NCI-H748 treated with DMSO at 0.1 percent for 48 hours (cell line): ENCODE measurements at regions not wholly inside any gene's neighbourhood (a gene's known extent, or its start where the extent isn't known, plus 50 kb on each side); places are given as distances from the start of the nearest gene placed in this dataset.
A peak's percentile ranks its signal among the peaks of the same experiment; 100 is the strongest.

Source experiments
- DNase-seq: peaks from one replicate; lab custom pipeline; 2025; lab: John Stamatoyannopoulos, UW

- no peak for DNase-seq
Measured at GRCh38 chr2:16119741-16120140, 179.4 kb downstream of the MYCN start.

GRCh38 chr2:16118611-16119590, 178.6 kb downstream of the MYCN start:
- DNase-seq = no peak

- no peak for DNase-seq
Measured at GRCh38 chr2:16117791-16118610, 177.7 kb downstream of the MYCN start.

DNA sequence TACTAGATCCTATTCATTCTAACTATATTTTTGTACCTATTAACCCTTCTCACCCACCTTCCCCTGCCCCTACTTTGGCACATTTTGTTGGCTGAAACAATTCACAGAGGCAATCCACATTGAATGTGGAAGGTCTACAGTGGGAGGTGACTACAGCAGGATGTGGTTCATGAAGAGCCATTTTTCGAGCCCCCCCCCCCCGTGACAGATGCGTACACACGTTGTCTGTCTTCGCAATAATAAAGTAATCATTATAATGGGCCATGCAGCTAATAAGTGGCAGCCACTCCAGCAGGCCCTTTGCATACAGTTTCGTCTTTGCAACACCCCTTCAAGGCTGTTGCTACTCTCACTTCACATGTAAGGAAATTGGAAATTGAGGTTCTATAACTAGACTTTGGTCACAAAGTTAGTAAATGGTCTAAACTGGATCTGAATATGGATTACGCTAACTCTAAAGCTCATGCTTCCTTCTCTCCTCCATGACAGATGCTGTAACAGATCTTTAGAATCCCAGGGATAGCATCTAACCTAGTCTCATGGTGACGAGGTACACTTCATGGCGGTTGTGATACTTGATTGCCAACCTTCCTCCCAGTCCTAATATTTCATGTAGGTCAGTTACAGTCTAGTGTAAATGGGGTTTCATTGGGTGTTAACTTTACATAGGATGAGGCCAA, 176.8 kb downstream of the MYCN start:
- DNase-seq = no peak

DNA sequence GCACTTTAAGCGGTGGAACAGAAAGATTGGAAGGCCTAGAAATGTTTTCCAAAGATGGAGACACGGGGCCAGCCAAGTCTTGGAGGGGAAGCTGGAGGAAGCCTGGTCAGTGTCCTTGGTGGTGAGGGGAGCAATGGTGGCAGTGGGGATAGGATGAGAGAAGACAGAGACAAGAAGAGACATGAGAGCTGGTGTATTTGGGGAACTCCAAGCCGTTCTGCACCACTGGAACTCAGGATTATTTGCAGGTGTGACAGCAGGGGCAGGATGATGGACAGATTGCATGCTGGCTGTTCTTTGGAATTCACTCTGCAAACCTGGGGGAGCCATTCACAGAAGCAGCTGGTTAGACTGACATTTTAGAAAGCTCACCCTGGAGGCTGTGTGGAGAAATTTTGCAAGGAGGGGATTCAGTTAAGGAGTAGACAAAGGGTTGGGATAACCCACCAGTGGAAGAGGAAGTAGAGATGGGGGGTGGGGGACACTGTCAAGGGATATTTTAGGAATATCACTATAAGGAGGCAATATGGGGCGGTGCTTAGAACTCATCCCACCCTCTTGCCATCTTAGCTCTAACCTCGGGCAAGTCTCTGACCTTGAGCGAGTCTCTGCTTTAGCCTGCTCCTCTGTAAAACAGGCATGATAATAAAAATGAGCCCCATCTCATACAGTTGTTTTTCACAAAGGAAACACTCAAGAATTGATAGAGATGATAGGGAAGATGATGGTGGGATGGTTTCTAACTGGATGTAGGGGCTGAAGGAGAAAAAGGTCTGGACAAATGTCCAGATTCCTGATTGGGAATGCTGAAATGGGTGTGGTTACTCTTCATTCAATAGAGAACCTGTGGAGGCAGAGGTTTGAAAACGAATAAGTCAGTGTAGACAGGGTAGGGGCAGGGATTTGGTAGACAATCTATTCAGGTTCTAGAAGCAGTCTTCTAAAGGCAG, 175.8 kb downstream of the MYCN start:
- no peak for DNase-seq

DNA sequence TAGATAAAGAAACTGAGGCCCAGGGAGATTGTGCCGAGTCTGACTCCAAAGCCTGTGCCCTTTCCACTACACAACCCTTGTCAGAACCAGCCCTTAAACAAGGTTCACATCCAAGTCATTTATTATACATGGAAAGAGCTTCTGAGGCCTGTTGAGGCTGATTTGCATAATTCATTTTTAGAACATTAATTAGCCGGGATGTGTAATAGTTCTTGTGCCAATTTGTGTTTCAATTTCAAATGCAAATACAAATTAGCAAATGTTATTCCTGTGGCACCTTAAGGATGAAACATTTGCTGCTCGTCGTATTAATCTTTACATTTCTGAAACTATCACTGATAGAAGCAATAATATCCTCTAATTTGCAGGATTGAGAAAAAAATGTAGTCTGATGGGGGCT, 174.9 kb downstream of the MYCN start:
- no peak for DNase-seq

DNA sequence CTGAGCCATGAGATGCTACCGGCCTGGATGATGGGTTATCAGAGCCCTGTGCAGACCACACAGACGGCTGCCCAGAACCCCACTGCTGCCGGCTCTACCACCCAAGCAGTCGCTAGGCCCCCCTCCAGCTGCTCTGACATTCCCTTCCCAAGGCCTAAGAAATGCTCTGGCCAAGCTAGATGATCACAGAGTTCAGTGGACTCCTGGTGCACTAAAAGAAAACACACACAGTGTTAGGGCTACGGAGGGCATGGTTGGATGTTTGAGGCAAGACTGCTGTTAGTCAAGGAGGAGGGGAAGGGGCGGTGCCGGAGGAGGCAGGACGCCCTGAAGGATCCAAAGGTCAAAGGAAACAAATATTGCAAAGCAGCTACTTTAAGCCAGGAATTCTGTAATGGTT, 174.5 kb downstream of the MYCN start:
- DNase-seq = no peak

DNA sequence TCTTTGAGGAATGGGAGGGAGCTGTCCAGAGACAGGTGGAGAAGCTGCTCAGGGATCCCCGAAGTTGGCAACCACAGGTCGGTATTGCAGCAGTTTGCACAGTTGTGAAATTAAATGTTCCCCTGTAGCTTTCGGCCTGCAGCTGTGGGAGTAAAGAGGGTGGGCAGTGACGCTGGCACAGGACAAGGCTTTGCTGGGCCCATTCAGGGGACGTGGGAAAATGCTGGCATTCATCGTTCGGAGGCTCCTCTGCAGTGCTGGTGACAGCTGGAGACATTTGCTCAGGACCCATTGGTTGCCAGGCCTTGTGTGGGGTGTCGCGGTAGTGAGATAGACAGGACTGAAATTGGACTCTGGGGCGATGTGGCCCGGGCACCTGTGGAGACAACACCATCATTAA, 173.7 kb downstream of the MYCN start:
- DNase-seq = no peak

DNA sequence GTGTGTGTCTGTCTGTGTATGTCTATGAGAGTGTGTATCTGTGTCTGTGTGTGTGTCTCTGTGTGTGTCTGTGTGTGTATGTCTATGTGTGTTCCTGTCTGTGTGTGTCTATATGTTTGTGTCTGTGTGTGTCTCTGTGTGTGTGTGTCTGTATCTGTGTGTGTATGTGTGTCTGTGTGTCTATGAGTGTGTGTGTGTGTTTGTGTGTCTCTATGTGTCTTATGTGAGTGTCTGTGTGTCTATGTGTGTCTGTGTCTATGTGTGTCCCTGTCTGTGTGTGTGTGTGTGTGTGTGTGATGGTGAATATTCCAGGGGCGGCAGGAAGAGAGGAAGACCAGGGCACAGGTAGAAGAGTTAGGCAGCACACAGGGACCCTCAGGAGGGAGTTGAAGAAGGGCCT, 173.2 kb downstream of the MYCN start:
- DNase-seq = no peak

- no peak for DNase-seq
Measured at GRCh38 chr2:16112972-16113560, 172.7 kb downstream of the MYCN start.

GRCh38 chr2:16112251-16112971, 172.1 kb downstream of the MYCN start:
- DNase-seq = no peak

DNA sequence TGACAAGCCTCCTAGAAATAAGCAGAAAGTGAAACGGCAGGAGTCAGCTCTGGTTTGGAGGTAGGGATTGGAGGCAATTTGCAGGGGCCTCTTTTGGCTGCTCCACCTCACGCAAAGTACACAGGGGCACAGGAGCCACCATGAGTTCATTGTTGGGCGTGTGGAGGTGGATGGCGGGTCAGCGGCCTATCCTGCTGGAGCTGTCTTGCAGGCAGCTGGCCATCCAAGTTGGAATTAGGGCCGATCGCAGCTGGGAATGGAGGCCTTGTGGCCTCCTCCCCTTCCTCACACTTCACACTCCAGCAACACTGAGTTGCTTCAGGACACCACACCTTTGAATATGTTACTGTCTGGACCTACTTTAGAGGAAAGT, 171.5 kb downstream of the MYCN start:
- no peak for DNase-seq

DNA sequence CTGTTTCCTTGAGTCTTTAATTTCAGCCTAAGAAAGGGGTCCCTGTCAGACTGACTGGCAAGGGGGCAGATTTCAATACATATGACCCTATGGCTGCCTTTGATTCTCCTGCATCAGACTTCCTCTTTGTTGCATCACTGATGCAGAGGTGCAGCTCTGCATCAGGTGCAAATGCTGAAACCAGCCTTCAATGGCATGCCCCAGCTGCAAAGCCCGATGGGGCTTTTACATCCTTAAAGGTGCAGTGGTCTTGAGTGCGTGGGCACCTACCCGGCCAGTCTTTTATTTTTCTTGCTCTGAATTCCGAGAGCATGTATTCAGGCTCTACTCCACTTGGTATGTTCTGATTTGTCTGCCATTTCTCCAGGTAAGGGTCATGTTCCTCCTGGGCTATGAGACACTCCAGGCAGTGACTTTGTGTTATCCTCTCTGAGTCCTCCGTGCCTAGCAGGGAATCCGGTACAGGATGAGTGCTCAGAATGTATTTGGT, 169.5 kb downstream of the MYCN start:
- no peak for DNase-seq

DNA sequence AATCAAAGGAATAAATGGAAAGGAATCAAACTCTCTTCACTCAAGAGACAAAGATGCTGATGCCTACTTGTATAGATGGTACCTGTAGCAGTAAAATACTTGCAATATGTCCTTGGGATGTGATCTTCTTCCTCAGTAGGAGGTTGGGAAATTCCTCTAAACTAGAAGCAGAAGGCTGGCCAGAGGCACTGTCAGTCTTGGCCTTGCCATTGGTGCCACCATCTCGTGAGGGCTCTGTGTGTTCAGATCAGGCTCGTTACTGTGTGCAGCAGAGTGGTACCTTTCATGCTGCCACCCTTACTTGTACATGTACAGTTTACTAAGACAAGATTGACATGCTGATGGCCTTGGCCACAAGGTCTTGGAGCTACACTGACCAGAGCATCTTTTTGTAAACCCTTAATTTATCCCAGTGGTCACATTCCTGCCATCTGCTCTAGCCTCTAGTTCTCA, 169.0 kb downstream of the MYCN start:
- no peak for DNase-seq

DNA sequence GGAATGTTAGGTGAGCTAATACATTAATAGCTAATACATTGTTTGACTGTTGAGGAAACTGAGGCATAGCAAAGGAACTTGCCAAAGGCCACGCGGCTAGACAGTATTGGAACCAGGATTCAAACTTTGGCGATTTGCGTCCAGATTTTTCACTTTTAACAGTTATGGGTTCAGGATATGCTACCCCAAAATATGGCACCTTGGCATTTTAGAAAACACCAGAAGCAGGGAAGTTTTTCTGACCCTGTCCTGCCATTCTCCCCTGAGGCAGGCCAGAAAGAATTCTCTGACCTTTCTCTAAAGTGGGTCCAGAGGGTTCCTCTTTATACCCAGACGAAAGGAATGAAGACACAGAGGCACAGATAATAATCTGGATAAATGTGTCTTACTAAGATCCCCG, 166.9 kb downstream of the MYCN start:
- no peak for DNase-seq

- no peak for DNase-seq
Measured at GRCh38 chr2:16106619-16107018, 166.3 kb downstream of the MYCN start.

DNA sequence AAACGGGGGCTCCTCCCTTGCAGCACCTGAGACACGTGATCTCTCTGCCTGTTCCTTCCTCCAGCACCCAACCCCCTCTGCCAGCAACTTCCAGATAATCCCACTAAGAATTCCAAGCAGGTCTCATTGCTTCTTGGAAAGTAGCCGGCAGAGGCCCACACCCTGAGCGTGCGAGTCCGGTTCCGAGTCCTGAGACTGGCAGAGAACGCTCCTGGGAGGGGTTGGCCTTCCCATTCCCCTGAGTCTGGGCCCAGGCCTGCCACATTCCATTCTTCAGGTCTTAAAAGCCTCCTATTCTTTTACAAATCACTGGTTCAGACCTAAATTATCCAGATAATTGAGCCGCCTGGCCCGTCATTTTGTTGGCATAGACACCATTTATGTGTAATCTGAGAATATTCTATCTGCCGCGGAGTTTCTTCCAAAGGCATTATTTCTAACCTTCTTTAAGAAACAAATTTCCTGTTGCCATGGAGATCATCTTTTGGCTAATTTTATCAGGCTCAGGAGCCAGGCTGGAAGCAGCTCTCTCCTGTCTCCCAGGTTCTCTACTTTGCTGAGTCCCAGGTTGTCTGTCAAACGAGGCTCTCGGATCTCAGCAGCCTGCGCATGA, 165.4 kb downstream of the MYCN start:
- peak; percentile 4 for DNase-seq

- no peak for DNase-seq
Measured at GRCh38 chr2:16104949-16105668, 164.8 kb downstream of the MYCN start.
